HFF-Myc (cell line): ENCODE measurements at regions not wholly inside any gene's neighbourhood (a gene's known extent, or its start where the extent isn't known, plus 50 kb on each side); places are given as distances from the start of the nearest gene placed in this dataset.

Experiments
- DNase-seq: peaks from one replicate; pipeline ENCODE4 v3.0.0-alpha.2; 2011; ENCODE audit warnings: low read depth; ENCODE audit errors: extremely low read depth
- H3K4me3 ChIP-seq: replicated peaks from 2 replicates; pipeline ENCODE4 v1.5.1; 2011; ENCODE audit warnings: low read depth, mild to moderate bottlenecking, control low read depth, low read length
- TF ChIP-seq, protein P1 (sequence below): IDR thresholded peaks from 2 replicates; pipeline ENCODE4 v1.5.1; 2012; ENCODE audit warnings: mild to moderate bottlenecking, low read depth, low read length, control low read depth; ENCODE audit errors: missing control alignments

DNA sequence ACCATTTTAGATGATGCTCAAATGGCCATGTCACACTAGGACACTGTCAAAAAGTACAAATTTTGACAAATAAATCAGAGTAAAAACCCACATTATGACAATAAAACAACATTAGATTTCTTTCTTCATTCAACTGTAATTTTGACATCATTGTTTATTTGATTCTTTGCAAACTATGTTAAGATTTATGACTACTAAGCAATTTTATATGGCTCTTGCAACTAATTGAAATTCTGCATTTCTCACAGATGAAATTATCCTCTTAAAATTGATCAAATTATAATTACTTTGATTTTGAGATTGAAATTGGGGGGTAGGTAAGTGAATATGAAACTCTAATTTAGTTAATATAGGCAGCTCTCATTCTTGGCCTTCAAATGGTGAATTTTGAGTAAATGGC lies 59.8 kb downstream of the ATOH1 start:
- DNase-seq: no peak
- H3K4me3 ChIP-seq: no peak overlapping the region
- TF ChIP-seq, protein P1, sequence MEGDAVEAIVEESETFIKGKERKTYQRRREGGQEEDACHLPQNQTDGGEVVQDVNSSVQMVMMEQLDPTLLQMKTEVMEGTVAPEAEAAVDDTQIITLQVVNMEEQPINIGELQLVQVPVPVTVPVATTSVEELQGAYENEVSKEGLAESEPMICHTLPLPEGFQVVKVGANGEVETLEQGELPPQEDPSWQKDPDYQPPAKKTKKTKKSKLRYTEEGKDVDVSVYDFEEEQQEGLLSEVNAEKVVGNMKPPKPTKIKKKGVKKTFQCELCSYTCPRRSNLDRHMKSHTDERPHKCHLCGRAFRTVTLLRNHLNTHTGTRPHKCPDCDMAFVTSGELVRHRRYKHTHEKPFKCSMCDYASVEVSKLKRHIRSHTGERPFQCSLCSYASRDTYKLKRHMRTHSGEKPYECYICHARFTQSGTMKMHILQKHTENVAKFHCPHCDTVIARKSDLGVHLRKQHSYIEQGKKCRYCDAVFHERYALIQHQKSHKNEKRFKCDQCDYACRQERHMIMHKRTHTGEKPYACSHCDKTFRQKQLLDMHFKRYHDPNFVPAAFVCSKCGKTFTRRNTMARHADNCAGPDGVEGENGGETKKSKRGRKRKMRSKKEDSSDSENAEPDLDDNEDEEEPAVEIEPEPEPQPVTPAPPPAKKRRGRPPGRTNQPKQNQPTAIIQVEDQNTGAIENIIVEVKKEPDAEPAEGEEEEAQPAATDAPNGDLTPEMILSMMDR: no peak

DNA sequence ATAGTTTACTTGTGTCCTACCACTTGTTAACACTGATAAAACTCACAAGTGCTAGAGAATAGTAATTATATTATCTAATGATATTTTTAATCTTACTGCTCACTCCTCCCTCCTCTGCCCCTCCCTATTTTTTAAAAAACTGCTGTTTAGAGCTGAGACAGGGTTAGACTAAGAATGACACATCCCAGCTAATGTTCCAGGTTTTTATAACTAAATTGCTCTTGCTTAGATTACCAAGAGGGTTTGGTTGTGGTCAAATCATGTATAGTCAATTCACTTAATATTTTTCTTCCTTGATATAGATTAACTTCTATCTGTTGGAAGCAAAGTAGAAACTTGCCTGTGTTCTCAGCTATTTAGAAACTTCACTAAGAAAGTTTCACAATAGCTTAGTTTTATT lies 60.2 kb downstream of the ATOH1 start:
- TF ChIP-seq, protein P1: no peak
- H3K4me3 ChIP-seq: no peak overlapping the region
- no peak for DNase-seq

DNA sequence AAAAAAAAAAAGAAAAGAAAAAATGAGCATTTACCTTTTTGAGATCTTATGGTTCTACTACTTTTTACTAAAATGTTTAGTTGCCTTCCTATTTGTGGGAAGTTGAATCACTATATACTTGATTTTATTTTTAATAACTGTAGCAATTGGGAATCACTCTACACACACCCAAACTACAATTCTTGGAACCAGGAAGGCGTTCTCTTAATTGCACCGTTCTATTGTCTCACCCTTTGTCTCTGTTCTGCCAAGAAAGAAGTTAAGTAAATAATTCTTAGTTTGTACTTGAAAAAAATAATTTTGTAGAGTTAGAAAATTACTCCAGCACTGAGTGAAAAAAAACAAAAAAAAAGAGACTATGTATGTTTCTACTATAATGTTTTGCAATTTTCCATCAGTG lies 62.7 kb downstream of the ATOH1 start:
- TF ChIP-seq, protein P1: no peak

DNA sequence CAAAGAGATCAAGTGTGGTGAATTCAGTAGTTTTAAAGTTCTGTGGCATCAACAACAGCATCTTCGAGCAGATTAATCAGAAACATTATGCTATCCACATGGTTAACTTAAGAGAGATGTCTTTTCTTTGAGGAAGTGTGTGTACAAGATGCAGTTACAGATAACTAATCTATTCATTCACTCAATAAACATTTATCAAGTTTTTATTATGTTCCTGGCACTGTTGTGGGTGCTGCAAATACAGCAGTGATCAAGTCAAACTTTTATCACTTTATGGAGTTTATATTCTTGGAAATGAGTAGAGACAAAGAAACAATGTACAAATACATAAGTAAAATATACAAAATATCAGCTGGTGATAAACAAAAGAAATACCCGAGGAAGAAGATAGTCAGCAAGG lies 66.4 kb downstream of the ATOH1 start:
- no peak overlapping the region for H3K4me3 ChIP-seq
- no peak for DNase-seq
- TF ChIP-seq, protein P1: no peak

More for the DNA sequence above, 62.7 kb downstream of the ATOH1 start:
- no peak for DNase-seq
- H3K4me3 ChIP-seq: no peak overlapping the region

DNA sequence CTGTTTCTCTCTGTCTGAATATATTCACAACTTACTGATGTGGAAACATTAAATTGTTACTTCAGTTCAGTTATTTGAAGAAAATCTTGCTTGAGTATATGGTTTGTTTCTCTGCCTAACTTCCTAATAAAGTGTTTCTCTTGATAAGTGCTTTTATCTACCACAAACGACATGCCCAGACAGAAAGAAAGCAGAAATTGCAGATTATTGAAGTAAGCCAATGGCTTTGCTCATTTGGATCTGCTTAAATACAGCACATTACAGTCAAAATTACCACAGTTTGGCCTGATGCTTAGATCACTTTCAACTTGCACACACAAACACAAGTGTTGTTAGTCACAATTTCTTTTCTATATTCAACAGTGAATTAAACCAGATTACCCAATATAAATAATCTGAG lies 68.0 kb downstream of the ATOH1 start:
- no peak overlapping the region for H3K4me3 ChIP-seq
- TF ChIP-seq, protein P1: no peak
- DNase-seq: no peak

DNA sequence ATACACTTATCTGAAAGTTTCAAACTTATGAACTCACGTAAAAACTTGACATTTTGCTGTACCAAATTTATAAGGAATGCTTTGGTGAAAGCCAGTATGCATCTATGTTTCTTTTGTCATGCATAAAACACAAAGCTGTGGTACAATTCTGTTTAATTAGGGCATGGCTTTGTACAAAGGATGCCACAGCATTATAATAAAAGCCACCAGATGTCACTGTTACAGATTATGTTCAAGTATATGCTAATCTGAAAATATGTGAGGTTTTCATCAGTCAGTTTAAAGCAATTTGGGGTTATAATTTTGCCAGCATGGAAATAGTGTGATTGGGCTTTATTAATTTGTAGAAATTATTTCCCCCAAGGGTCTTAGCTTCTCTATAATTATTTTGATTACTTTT lies 69.0 kb downstream of the ATOH1 start:
- TF ChIP-seq, protein P1: no peak
- no peak overlapping the region for H3K4me3 ChIP-seq
- no peak for DNase-seq

DNA sequence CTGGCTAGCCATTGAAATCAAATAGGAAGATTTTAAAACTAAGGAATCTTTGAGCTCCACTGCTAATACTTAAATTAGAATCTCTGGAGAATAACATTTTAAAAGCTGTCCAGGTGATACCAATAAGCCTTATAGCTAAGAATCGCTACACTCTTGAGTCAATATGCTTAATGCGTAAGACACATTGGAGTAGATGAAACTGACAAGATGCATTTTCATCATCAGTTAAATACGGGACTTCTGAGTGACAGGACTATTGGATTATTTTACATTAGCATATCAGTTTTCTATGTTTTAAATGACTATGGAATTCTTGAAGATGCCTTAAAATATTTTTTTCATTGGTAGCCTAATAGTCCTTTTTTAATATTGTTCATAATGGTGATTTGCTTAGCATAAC lies 80.2 kb downstream of the ATOH1 start:
- H3K4me3 ChIP-seq: no peak overlapping the region
- TF ChIP-seq, protein P1: no peak
- no peak for DNase-seq
